Upper lobe of left lung (tissue), 4 donors: ENCODE measurements at regions not wholly inside any gene's neighbourhood (a gene's known extent, or its start where the extent isn't known, plus 50 kb on each side); places are given as distances from the start of the nearest gene placed in this dataset.

ENCODE experiments used
- CTCF ChIP-seq, 6 experiments: fragments of 450-650 bp in 4 of 6; fragments of 200-600 bp in 2 of 6; sonication (generic) in 2 of 6; IDR thresholded peaks; one replicate each; pipeline ENCODE4 v1.5.1; 2016 to 2019; ENCODE audit warnings: antibody characterized with exemption in 6 of 6
- EP300 ChIP-seq, 4 donors: sonication (generic); formaldehyde crosslinking; IDR thresholded peaks; one replicate each; pipeline ENCODE4 v1.5.1; 2017; ENCODE audit warnings: antibody characterized with exemption in 4 of 4, control low read depth in 2 of 4
- POLR2A ChIP-seq, 4 donors: fragments of 450-650 bp; IDR thresholded peaks; one replicate each; pipeline ENCODE4 v1.5.1; 2016 to 2017; ENCODE audit warnings: antibody characterized with exemption in 4 of 4, mild to moderate bottlenecking in 2 of 4

- no peak for TF ChIP-seq EP300 (IDR thresholded peaks at IDR 0.05)
- TF ChIP-seq CTCF (IDR thresholded peaks at IDR 0.05), result no peak
- no peak for TF ChIP-seq POLR2A (IDR thresholded peaks at IDR 0.05)
Measured at GRCh38 chr5:72602696-72603685, 95.8 kb upstream of the ZNF366 start.
